Ecto neural progenitor cell (in vitro differentiated cells): ENCODE measurements at regions not wholly inside any gene's neighbourhood (a gene's known extent, or its start where the extent isn't known, plus 50 kb on each side); places are given as distances from the start of the nearest gene placed in this dataset.
"Not testable (repeated sequence)": the region's sequence is repeated elsewhere in the genome, so short reads cannot be mapped to it uniquely, and the experiment has no call there.

Experiments
- DNase-seq: peaks from one replicate; pipeline ENCODE4 v3.0.0-alpha.2; 2018; ENCODE audit warnings: low spot score

DNA sequence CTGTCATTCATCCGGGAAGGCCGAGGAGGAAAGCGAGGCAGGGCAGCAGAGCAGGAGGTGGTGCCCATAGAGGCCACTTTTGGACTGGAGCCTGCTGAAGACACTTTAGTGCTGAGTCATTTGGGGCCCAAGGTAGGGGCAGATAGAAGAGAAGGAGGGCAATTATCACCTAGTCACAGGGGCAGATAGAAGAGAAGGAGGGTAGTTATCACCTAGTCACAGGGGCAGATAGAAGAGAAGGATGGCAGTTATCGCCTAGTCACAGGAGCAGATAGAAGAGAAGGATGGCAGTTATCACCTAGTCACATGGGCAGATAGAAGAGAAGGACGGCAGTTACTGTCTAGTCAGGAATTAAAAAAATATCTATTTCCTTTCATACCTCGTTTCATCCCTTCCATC lies 1372.6 kb downstream of the FOXD4L5 start:
- DNase-seq: not testable (repeated sequence)

DNA sequence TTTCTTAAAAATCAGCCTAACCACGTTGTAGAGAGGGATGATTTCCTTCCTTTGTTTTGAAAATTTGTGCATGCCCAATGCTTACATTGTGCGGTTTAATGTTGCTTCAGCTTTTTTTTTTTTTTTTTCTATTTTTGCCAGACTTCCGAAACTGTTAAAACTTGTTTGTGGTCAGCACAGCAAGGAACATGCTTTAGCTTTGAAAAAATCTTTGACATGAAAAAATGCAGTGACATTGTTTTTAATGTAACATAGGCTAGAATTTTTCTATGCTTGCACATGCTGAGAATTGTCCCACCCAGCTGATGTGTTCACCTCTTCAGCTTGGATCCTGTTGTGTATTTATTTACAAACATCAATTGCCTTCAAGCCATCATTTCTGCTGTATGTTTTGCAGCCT lies 1375.9 kb downstream of the FOXD4L5 start:
- DNase-seq: not testable (repeated sequence)

- not testable (repeated sequence) for DNase-seq
Observed at GRCh38 chr9:63899637-63900190, 1385.3 kb downstream of the FOXD4L5 start.

GRCh38 chr9:63881386-63881785 lies 1403.6 kb downstream of the FOXD4L5 start:
- DNase-seq: not testable (repeated sequence)

GRCh38 chr9:63876380-63876779 lies 1408.6 kb downstream of the FOXD4L5 start:
- DNase-seq: not testable (repeated sequence)

- DNase-seq: no peak
Observed at GRCh38 chr9:63859475-63860215, 1425.4 kb downstream of the FOXD4L5 start.

GRCh38 chr9:63859090-63859474 lies 1425.9 kb downstream of the FOXD4L5 start:
- DNase-seq: not testable (repeated sequence)

GRCh38 chr9:63853140-63853751 lies 1431.8 kb downstream of the FOXD4L5 start:
- not testable (repeated sequence) for DNase-seq

- DNase-seq: not testable (repeated sequence)
Observed at GRCh38 chr9:63824804-63825203, 1460.2 kb downstream of the FOXD4L5 start.

GRCh38 chr9:63823375-63824201 lies 1461.4 kb downstream of the FOXD4L5 start:
- peak; percentile 45 for DNase-seq

DNA sequence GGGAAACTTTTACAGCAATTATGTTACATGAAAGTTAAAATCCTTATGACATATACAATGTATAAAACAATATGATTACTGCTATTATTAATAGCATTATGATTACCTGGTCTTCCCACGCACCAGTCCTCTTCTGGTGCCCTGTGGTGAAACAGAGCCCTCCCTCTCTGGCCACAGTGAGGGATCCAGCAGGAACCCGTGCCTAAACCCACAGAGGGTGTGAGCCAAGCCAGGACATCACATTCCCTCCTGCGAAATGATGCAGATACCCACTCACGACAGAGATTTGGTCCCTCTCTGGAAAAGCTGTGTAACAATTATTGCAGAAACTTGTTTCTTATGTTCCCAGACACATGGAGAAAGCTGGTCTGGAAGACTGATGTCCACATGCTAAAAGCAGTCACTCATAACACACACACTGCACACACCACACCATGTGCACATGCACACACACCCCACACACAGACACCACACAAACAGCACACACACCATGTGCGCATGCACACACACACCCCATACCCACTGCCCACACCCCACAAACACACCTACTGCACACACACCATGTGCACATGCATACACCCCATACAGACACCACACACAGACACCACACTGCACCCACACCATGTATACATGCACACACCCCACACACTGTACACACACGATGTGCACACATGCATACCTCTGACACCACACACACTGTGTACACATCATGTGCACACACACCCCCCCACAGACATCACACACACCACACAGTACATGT lies 1462.2 kb downstream of the FOXD4L5 start:
- not testable (repeated sequence) for DNase-seq

- not testable (repeated sequence) for DNase-seq
Observed at GRCh38 chr9:63821293-63821692, 1463.7 kb downstream of the FOXD4L5 start.

DNA sequence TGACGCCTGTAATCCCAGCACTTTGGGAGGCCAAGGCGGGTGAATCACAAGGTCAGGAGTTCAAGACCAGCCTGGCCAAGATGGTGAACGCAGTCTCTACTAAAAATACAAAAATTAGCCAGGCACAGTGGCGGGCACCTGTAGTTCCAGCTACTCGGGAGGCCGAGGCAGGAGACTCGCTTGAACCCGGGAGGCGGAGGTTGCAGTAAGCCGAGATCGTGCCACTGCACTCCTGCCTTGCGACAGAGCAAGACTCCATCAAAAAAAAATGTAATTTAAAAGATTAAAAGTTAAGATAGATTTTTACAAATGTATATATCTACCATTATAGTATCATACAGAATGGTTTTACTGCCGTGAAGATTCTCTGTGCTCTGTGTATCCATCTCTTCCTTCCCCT lies 1464.1 kb downstream of the FOXD4L5 start:
- DNase-seq: not testable (repeated sequence)

- DNase-seq: not testable (repeated sequence)
Observed at GRCh38 chr9:63820383-63820782, 1464.6 kb downstream of the FOXD4L5 start.

DNA sequence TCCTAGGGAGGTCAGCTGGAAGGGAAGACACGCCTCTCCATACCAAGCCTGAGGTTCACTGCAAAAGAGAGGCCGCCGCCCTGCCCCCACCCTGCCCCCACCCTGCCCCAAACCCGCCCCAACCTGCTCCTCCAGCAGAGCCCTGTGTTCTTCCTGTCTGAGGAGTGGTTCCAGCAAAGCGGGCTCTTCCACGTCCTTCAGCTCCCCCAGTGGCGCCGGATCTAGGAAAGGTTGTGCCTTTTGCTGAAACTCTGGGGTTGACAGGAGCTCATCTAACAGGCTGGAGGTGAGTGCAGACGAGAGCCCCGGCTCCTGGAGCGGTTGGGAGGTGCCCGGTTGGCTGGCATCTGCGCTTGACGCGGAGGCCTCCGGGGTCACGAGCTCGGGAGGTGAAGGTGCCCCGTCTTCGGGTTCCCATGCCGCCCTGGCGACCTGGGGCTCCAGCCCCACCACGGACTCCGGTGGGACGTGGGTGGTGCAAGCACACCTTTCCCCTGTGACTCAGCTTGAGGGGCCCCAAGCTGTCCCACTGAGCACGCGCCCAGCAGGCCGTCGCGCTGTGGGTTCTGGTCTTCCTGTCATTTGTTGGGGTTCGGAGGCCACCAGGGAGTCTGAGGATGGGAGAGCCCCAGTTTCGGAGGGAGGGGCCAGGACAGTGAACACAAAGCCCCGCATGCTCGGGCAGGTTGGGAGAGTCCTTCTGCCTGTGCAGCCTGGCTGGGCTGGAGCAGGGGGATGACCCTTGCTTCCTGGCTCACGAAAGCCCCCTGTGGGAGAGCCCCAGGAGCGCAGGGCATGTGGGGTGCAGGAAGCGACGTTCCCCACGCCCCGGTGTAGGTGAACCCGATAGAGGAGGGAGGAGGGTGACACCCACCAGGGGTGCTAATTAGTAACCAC lies 1467.1 kb downstream of the FOXD4L5 start:
- DNase-seq: peak; percentile 87

GRCh38 chr9:63816751-63817621 lies 1468.0 kb downstream of the FOXD4L5 start:
- peak; percentile 98 for DNase-seq

- DNase-seq: not testable (repeated sequence)
Observed at GRCh38 chr9:63814970-63815669, 1469.9 kb downstream of the FOXD4L5 start.

GRCh38 chr9:63813391-63814021 lies 1471.5 kb downstream of the FOXD4L5 start:
- DNase-seq: peak; percentile 40
